SU-DHL-6 (cell line): ENCODE measurements at regions not wholly inside any gene's neighbourhood (a gene's known extent, or its start where the extent isn't known, plus 50 kb on each side); places are given as distances from the start of the nearest gene placed in this dataset.

ENCODE experiments used
- H2AFZ ChIP-seq: fragments of 200-600 bp; sonication (generic); 2 replicates; pipeline ENCODE4 v1.6.1; 2014; ENCODE audit warnings: low read depth, mild to moderate bottlenecking, moderate library complexity, mixed read lengths, antibody characterized with exemption, low read length; ENCODE audit not compliant: severe bottlenecking
- H3F3A ChIP-seq: fragments of 200-600 bp; shearing (Covaris generic); 2 replicates; pipeline ENCODE4 v1.6.0; 2016; ENCODE audit warnings: antibody characterized with exemption, mild to moderate bottlenecking; ENCODE audit not compliant: insufficient read depth
- H3K27ac ChIP-seq: fragments of 200-600 bp; sonication (generic); 2 replicates; pipeline ENCODE4 v1.5.1; 2016; ENCODE audit warnings: low read depth, mild to moderate bottlenecking, low read length, moderate library complexity, mixed read lengths
- H3K27me3 ChIP-seq: fragments of 200-600 bp; sonication (generic), shearing (Covaris generic); 2 replicates; pipeline ENCODE4 v1.6.0; 2014; ENCODE audit warnings: mild to moderate bottlenecking, low read length
- H3K36me3 ChIP-seq: fragments of 200-600 bp; sonication (generic); 2 replicates; pipeline ENCODE4 v1.6.1; 2014; ENCODE audit warnings: mild to moderate bottlenecking, low read length, mixed read lengths
- H3K4me2 ChIP-seq: fragments of 300-600, 200-600 bp; shearing (Covaris generic), sonication (generic); 2 replicates; pipeline ENCODE4 v1.6.0; 2014; ENCODE audit warnings: low read length, low read depth, mild to moderate bottlenecking; ENCODE audit not compliant: poor library complexity, severe bottlenecking
- H3K4me3 ChIP-seq: fragments of 200-600 bp; sonication (generic); 2 replicates; pipeline ENCODE4 v1.5.1; 2014; ENCODE audit warnings: antibody characterized with exemption, low read length, mild to moderate bottlenecking, mixed read lengths; ENCODE audit not compliant: insufficient read depth, poor library complexity, severe bottlenecking
- H3K79me2 ChIP-seq: fragments of 200-600 bp; sonication (generic); 2 replicates; pipeline ENCODE4 v1.6.1; 2014; ENCODE audit warnings: mild to moderate bottlenecking, low read length, moderate library complexity; ENCODE audit not compliant: insufficient read depth
- H3K9ac ChIP-seq: fragments of 200-600 bp; sonication (generic); 2 replicates; pipeline ENCODE4 v1.7.0; 2014; ENCODE audit warnings: mild to moderate bottlenecking, low read length
- H3K9me2 ChIP-seq: fragments of 200-600 bp; sonication (generic); replicated peaks from 2 replicates; pipeline ENCODE4 v1.6.1; 2014; ENCODE audit warnings: low read length; ENCODE audit not compliant: insufficient read depth
- H3K9me3 ChIP-seq: fragments of 200-600 bp; sonication (generic); 2 replicates; pipeline ENCODE4 v1.6.1; 2014; ENCODE audit warnings: low read length, mixed read lengths; ENCODE audit not compliant: insufficient read depth
- H4K20me1 ChIP-seq: fragments of 200-600 bp; sonication (generic); 2 replicates; pipeline ENCODE4 v1.6.1; 2014; ENCODE audit warnings: low read depth, mild to moderate bottlenecking, antibody characterized with exemption, low read length, moderate library complexity, mixed read lengths
- CTCF ChIP-seq: fragments of 200-600 bp; sonication (generic); IDR thresholded peaks from one replicate; pipeline ENCODE4 v1.5.1; 2017; ENCODE audit warnings: antibody characterized with exemption, mild to moderate bottlenecking, low read length, moderate library complexity; ENCODE audit not compliant: insufficient read depth, poor library complexity, severe bottlenecking
- EZH2phosphoT487 ChIP-seq: fragments of 200-600 bp; sonication (generic), shearing (Covaris generic); conservative IDR thresholded peaks from 2 replicates; pipeline ENCODE4 v1.6.1; 2018; ENCODE audit warnings: mild to moderate bottlenecking, antibody characterized with exemption, low read length, moderate library complexity, mixed read lengths

GRCh38 chr5:58228896-58229295 is 231.0 kb downstream of the PLK2 start:
- Histone ChIP-seq H3K9ac (no peak overlapping the region), H3K4me2 (no peak overlapping the region), H4K20me1 (no peaks in the 10 kb centered on the region), H3K9me3 (no peaks in the 10 kb centered on the region), H3K36me3 (no peaks in the 10 kb centered on the region), H3F3A (no peaks in the 10 kb centered on the region), H2AFZ (no peak overlapping the region), H3K79me2 (no peaks in the 10 kb centered on the region), H3K4me3 (no peak overlapping the region), H3K9me2 (no peaks in the 10 kb centered on the region; the same call in 1 of the 2 replicates), H3K27ac (no peak overlapping the region), H3K27me3 (no peaks in the 10 kb centered on the region)
- TF ChIP-seq EZH2phosphoT487 (no peak), CTCF (no peak)

DNA sequence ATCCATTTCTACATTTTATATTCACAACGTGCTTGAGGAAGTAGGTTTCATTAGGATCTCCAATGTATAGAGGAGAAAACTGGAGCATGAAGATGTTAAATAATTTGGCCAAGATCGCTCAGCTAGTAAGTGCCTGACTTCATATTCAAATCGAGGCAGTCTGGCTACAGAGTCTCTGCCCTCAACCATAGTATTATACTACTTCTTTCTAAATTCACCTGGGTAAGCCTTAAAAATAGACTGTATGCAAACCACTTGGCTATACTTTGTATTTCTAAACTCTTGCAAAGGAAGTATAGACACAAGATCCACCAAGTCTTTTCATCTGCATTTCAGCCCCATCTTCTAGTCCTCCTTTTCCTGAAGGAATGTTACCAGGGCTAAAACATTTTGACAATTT is 232.0 kb downstream of the PLK2 start:
- Histone ChIP-seq H3K27ac (no peak overlapping the region), H3K27me3 (no peaks in the 10 kb centered on the region), H3K4me2 (no peak overlapping the region), H3K9me2 (no peaks in the 10 kb centered on the region; the same call in 1 of the 2 replicates), H4K20me1 (no peaks in the 10 kb centered on the region), H3K9ac (no peak overlapping the region), H3F3A (no peaks in the 10 kb centered on the region), H3K9me3 (no peaks in the 10 kb centered on the region), H2AFZ (no peak overlapping the region), H3K4me3 (no peak overlapping the region), H3K36me3 (no peaks in the 10 kb centered on the region), H3K79me2 (no peaks in the 10 kb centered on the region)
- TF ChIP-seq EZH2phosphoT487 (no peak), CTCF (no peak)

DNA sequence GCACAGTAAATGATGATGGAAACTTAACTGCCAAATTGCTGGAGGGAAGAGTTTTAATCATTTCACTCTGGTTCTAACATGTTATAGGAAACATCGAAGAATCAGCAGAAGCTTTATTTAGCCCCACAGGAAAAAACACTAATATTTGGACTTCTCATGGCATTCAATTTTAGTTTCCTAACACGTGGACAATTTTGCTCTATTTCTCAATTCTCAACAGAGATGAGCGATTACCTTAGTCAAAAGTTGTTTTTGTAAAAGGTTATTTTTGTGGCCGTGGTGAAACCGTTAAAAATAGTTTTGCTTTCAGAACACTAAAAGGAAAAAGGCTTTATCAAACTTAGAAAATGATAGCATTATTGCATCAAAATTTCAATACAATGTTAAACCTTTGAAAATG is 235.2 kb downstream of the PLK2 start:
- no peaks in the 10 kb centered on the region; the same call in 1 of the 2 replicates for H3K9me2 ChIP-seq
- no peak overlapping the region for H3K4me3 ChIP-seq
- H3K9ac ChIP-seq, result no peak overlapping the region
- no peaks in the 10 kb centered on the region for H3K36me3 ChIP-seq
- no peaks in the 10 kb centered on the region for H3K79me2 ChIP-seq
- no peak overlapping the region for H3K27ac ChIP-seq
- TF ChIP-seq EZH2phosphoT487, result no peak
- TF ChIP-seq CTCF, result no peak
- no peak overlapping the region for H3K4me2 ChIP-seq
- H3K9me3 ChIP-seq, result no peaks in the 10 kb centered on the region
- H3F3A ChIP-seq, result no peaks in the 10 kb centered on the region
- no peaks in the 10 kb centered on the region for H3K27me3 ChIP-seq
- no peaks in the 10 kb centered on the region for H4K20me1 ChIP-seq
- H2AFZ ChIP-seq, result no peak overlapping the region

GRCh38 chr5:58224221-58224620 is 235.7 kb downstream of the PLK2 start:
- TF ChIP-seq CTCF, result no peak
- TF ChIP-seq EZH2phosphoT487, result no peak
- H3K27ac ChIP-seq, result no peak overlapping the region
- H2AFZ ChIP-seq, result no peak overlapping the region

More at GRCh38 chr5:58224221-58224620, 235.7 kb downstream of the PLK2 start:
- H3K9ac ChIP-seq, result no peak overlapping the region
- no peaks in the 10 kb centered on the region for H3K79me2 ChIP-seq
- H3K4me3 ChIP-seq, result no peak overlapping the region
- H3K9me2 ChIP-seq, result no peaks in the 10 kb centered on the region; the same call in 1 of the 2 replicates
- H3K4me2 ChIP-seq, result no peak overlapping the region
- H3F3A ChIP-seq, result no peaks in the 10 kb centered on the region
- H3K36me3 ChIP-seq, result no peaks in the 10 kb centered on the region
- no peaks in the 10 kb centered on the region for H3K27me3 ChIP-seq
- no peaks in the 10 kb centered on the region for H3K9me3 ChIP-seq
- H4K20me1 ChIP-seq, result no peaks in the 10 kb centered on the region
